ENCODE measurements at regions not wholly inside any gene's neighbourhood (a gene's known extent, or its start where the extent isn't known, plus 50 kb on each side); places are given as distances from the start of the nearest gene placed in this dataset.
"Not testable (repeated sequence)": the region's sequence is repeated elsewhere in the genome, so short reads cannot be mapped to it uniquely, and the experiment has no call there.

DNA sequence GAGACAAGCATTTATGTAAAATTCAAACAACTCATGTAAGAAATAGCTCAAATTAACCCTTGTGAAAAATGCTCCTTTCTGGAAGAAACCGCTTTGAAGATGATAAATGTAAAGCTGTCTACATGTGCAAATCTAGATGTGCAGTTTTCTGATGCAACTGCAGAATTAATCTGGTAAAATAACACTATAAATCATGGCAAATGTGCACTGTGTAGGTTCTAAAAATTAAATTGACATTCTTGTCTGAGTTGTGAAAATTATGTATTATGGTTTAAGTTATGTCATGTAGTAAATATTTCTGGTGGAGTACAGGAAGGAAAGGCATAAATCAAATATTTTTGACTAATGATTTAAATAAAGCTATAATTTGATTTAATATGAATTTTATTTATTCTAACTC, 678.1 kb upstream of the SEMA6D start:
- Histone ChIP-seq H3K9me3 (ENCODE audit: insufficient read depth, low read depth, low read length) (no peaks in the 10 kb centered on the region), H3K36me3 (ENCODE audit: insufficient read depth, low read depth, low read length) (no peaks in the 10 kb centered on the region), H3K27me3 (ENCODE audit: insufficient read depth, low read length) (no peaks in the 10 kb centered on the region), H3K27ac (ENCODE audit: low read length) (no peak overlapping the region), H3K4me3 (ENCODE audit: low read length) (no peak overlapping the region), H3K4me1 (ENCODE audit: insufficient read depth, low read length) (no peaks in the 10 kb centered on the region), H3K9ac (ENCODE audit: low read depth, low read length) (no peak overlapping the region)

DNA sequence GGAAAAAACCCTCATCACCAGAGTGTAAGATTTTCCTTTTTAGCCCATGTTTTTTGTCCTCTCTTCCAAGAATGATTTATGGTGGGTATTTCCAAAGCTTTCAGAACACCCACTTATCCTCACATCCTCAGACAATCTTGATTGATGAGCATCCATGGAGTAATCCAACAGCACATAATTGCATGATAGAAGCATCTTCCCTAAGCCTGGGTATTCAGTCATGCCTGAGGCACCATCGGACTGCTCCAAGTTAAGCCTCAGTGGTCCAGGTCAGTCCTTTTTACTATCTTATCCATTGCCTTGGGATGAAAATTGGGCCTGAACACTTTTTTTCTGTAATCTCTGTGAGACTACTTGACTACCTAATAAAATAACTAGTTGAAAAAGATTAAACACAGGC, 676.0 kb upstream of the SEMA6D start:
- H3K9me3 ChIP-seq (ENCODE audit: insufficient read depth, low read depth, low read length), result peaks cover 8% of the 10 kb centered on the region
- H3K4me1 ChIP-seq (ENCODE audit: insufficient read depth, low read length), result no peaks in the 10 kb centered on the region
- no peak overlapping the region for H3K27ac ChIP-seq (ENCODE audit: low read length)
- no peak overlapping the region for H3K4me3 ChIP-seq (ENCODE audit: low read length)
- no peaks in the 10 kb centered on the region for H3K27me3 ChIP-seq (ENCODE audit: insufficient read depth, low read length)
- no peaks in the 10 kb centered on the region for H3K36me3 ChIP-seq (ENCODE audit: insufficient read depth, low read depth, low read length)
- no peak overlapping the region for H3K9ac ChIP-seq (ENCODE audit: low read depth, low read length)

DNA sequence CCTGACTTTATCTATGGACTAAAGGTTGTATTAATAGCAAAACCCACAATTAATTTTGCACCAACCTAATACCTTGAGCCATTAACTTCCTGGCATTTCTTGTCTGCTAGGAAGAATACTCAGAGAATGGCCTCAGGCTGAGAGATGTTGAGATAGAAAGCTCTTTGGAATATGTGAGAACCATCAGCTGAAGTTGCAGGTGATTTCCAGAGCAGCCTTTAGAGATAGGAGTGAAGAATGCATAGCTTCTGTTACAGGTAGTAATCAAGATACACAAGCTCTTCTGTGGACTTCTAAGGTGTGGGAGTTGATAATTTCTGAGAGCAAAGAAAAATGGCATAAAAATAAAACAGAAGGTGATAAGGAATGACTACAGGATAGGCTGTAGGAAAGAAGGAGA, 669.3 kb upstream of the SEMA6D start:
- not testable (repeated sequence) for H3K27me3 ChIP-seq (ENCODE audit: insufficient read depth, low read length); H3K9ac ChIP-seq (ENCODE audit: low read depth, low read length); H3K4me1 ChIP-seq (ENCODE audit: insufficient read depth, low read length); H3K36me3 ChIP-seq (ENCODE audit: insufficient read depth, low read depth, low read length); H3K27ac ChIP-seq (ENCODE audit: low read length); H3K4me3 ChIP-seq (ENCODE audit: low read length)
- H3K9me3 ChIP-seq (ENCODE audit: insufficient read depth, low read depth, low read length), result peaks cover 13% of the 10 kb centered on the region

DNA sequence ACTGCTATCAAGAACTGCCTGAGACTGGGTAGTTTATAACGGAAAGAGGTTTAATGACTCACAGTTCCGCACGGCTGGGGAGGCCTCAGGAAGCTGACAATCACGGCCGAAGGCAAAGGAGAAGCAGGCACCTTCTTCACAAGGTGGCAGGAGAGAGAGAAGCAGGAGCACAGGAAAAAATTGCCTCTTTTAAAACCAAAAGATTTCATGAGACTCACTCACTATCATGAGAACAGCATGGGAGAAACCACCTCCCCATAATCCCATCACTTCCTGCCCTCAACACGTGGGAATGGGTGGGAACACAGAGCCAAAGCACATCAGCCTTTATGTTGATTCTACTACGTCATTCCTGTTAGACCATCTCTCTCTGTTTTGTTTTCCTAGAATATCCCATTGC, 650.9 kb upstream of the SEMA6D start:
- Histone ChIP-seq H3K9ac (ENCODE audit: low read depth, low read length) (no peak overlapping the region), H3K36me3 (ENCODE audit: insufficient read depth, low read depth, low read length) (no peaks in the 10 kb centered on the region), H3K27ac (ENCODE audit: low read length) (no peak overlapping the region), H3K4me1 (ENCODE audit: insufficient read depth, low read length) (no peaks in the 10 kb centered on the region), H3K27me3 (ENCODE audit: insufficient read depth, low read length) (no peaks in the 10 kb centered on the region), H3K9me3 (ENCODE audit: insufficient read depth, low read depth, low read length) (no peaks in the 10 kb centered on the region), H3K4me3 (ENCODE audit: low read length) (no peak overlapping the region)

DNA sequence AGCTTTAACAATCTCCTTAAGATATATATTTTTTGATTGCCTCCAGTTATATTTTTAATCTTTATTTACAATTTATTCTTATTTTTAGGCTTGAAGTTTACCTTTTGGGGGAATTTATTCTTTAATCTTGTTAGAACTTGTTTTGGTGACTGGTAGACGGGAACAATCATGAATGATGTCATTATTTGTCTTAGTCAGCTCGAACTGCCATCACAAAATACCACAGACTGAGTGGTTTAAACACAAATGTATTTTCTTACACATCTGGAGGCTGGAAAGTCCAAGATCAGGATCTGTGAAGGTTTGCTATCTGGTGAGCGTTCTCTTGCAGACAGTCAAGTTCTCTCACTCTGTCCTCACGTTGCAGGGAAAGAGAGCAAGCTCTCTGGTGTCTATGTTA, 639.5 kb upstream of the SEMA6D start:
- H3K36me3 ChIP-seq (ENCODE audit: insufficient read depth, low read depth, low read length); H3K27me3 ChIP-seq (ENCODE audit: insufficient read depth, low read length); H3K9ac ChIP-seq (ENCODE audit: low read depth, low read length); H3K4me3 ChIP-seq (ENCODE audit: low read length); H3K27ac ChIP-seq (ENCODE audit: low read length); H3K9me3 ChIP-seq (ENCODE audit: insufficient read depth, low read depth, low read length); H3K4me1 ChIP-seq (ENCODE audit: insufficient read depth, low read length): not testable (repeated sequence)

DNA sequence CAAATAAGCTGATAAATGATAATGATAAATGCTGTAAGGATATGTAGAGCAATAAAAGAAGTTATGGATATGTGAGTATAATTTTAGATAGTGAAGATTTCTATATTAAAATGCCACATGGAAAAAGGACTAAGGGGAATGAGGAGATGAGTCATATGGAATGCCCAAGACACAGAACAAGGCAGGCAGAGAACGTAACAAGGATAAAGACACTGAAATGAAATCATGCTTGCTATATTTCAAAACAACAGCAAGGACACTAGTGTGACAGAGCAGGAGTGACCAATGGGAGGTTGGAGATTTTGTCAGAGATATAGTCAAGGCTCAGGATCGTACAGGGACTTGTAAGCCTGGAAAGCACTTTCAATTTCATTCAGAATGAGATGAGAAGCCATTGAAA, 621.5 kb upstream of the SEMA6D start:
- Histone ChIP-seq H3K36me3 (ENCODE audit: insufficient read depth, low read depth, low read length) (no peaks in the 10 kb centered on the region), H3K27me3 (ENCODE audit: insufficient read depth, low read length) (no peaks in the 10 kb centered on the region), H3K9me3 (ENCODE audit: insufficient read depth, low read depth, low read length) (no peaks in the 10 kb centered on the region; the same call in 1 of the 2 replicates), H3K27ac (ENCODE audit: low read length) (no peak overlapping the region), H3K9ac (ENCODE audit: low read depth, low read length) (no peak overlapping the region), H3K4me1 (ENCODE audit: insufficient read depth, low read length) (no peaks in the 10 kb centered on the region), H3K4me3 (ENCODE audit: low read length) (no peak overlapping the region)

DNA sequence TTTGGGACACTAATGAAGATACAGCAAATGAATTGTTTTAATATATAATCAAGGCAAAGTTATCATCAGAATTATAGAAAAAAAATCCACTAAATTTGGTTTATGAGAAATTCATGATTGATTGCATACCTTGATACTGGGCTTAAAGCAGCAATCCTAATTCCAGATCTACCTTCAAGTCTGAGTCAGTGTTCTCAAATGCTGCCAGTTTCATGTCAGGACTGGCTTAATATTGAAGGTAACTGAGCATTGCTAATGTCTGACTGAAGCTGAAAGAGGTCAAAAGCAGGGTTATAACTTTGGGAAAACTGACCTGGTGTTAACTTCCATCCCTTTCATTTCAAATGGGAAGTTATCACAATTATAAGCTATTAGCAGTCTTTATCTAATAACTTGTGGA, 618.8 kb upstream of the SEMA6D start:
- not testable (repeated sequence) for H3K9ac ChIP-seq (ENCODE audit: low read depth, low read length); H3K4me1 ChIP-seq (ENCODE audit: insufficient read depth, low read length); H3K4me3 ChIP-seq (ENCODE audit: low read length); H3K36me3 ChIP-seq (ENCODE audit: insufficient read depth, low read depth, low read length); H3K27me3 ChIP-seq (ENCODE audit: insufficient read depth, low read length); H3K27ac ChIP-seq (ENCODE audit: low read length); H3K9me3 ChIP-seq (ENCODE audit: insufficient read depth, low read depth, low read length)

DNA sequence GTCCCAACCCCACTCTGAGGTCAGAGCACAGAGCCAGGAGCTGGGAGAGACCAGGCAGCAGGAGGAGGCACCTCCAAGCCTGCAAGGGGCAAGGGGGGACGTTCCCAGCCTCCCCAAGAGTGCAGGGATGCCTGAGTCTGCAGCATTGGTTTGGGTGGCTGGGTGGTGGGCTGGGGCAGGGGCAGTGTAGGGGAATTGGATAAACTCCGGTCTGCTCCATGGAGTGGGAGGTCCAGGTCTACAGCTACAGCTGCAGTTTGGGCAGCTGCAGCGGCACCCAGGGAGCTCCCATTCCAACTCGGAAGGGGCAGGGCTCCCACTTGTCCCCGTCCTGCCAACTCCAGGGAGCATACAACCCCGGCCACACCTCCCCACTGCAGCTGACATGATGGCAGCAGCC, 617.5 kb upstream of the SEMA6D start:
- not testable (repeated sequence) for H3K9me3 ChIP-seq (ENCODE audit: insufficient read depth, low read depth, low read length); H3K9ac ChIP-seq (ENCODE audit: low read depth, low read length); H3K4me1 ChIP-seq (ENCODE audit: insufficient read depth, low read length); H3K27me3 ChIP-seq (ENCODE audit: insufficient read depth, low read length); H3K36me3 ChIP-seq (ENCODE audit: insufficient read depth, low read depth, low read length); H3K27ac ChIP-seq (ENCODE audit: low read length); H3K4me3 ChIP-seq (ENCODE audit: low read length)

DNA sequence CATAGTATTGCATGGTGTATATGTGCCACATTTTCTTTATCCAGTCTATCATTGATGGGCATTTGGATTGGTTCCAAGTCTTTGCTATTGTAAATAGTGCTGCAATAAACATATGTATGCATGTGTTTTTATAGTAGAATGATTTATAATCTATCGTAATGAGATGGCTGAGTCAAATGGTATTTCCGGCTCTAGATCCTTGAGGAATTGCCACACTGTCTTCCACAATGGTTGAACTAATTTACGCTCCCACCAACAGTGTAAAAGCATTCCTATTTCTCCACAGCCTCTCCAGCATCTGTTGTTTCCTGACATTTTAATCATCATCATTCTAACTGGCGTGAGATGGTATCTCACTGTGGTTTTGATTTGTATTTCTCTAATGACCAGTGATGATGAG, 608.5 kb upstream of the SEMA6D start:
- H3K9me3 ChIP-seq (ENCODE audit: insufficient read depth, low read depth, low read length); H3K36me3 ChIP-seq (ENCODE audit: insufficient read depth, low read depth, low read length); H3K4me3 ChIP-seq (ENCODE audit: low read length); H3K27me3 ChIP-seq (ENCODE audit: insufficient read depth, low read length); H3K4me1 ChIP-seq (ENCODE audit: insufficient read depth, low read length); H3K27ac ChIP-seq (ENCODE audit: low read length); H3K9ac ChIP-seq (ENCODE audit: low read depth, low read length): not testable (repeated sequence)

DNA sequence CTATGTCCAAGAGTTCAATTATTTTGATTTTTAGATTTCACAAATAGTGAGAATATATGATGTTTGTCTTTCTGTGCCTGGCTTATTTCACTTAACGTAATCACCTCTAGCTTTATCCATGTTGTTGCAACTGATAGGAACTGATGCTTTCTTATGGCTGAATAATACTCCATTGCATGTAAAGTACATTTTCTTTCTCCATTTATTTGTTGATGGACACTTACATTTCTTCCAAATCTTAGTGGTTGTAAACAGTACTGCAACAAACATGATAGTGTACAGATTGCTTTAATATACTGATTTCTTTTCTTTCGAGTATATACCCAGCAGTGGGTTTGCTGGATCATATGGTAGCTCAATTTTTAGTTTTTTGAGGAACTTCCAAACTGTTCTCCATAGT, 600.6 kb upstream of the SEMA6D start:
- H3K27ac ChIP-seq (ENCODE audit: low read length), result no peak overlapping the region
- no peaks in the 10 kb centered on the region for H3K27me3 ChIP-seq (ENCODE audit: insufficient read depth, low read length)
- H3K36me3 ChIP-seq (ENCODE audit: insufficient read depth, low read depth, low read length), result no peaks in the 10 kb centered on the region
- H3K4me1 ChIP-seq (ENCODE audit: insufficient read depth, low read length), result no peaks in the 10 kb centered on the region
- H3K4me3 ChIP-seq (ENCODE audit: low read length), result no peak overlapping the region
- peaks cover 4% of the 10 kb centered on the region; the same call in 1 of the 2 replicates for H3K9me3 ChIP-seq (ENCODE audit: insufficient read depth, low read depth, low read length)
- no peak overlapping the region for H3K9ac ChIP-seq (ENCODE audit: low read depth, low read length)

DNA sequence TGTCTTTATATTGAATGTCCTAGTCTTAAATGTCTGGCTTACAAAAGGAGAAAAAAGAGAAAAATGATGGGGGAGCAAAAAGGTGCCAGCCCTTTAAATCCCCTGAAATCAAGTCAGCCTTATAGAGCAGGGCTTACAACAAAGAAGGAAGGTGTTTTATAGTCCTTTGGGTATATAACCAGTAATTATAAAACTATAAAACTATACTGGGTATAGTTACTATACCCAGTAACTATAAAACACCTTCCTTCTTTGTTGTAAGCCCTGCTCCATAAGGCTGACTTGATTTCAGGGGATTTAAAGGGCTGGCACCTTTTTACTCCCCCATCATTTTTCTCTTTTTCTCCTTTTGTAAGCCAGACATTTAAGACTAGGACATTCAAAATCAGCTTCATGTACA, 598.0 kb upstream of the SEMA6D start:
- Histone ChIP-seq H3K27ac (ENCODE audit: low read length) (no peak overlapping the region), H3K36me3 (ENCODE audit: insufficient read depth, low read depth, low read length) (no peaks in the 10 kb centered on the region), H3K9ac (ENCODE audit: low read depth, low read length) (no peak overlapping the region), H3K4me1 (ENCODE audit: insufficient read depth, low read length) (no peaks in the 10 kb centered on the region), H3K27me3 (ENCODE audit: insufficient read depth, low read length) (no peaks in the 10 kb centered on the region), H3K4me3 (ENCODE audit: low read length) (no peak overlapping the region), H3K9me3 (ENCODE audit: insufficient read depth, low read depth, low read length) (peaks cover 4% of the 10 kb centered on the region; the same call in 1 of the 2 replicates)

DNA sequence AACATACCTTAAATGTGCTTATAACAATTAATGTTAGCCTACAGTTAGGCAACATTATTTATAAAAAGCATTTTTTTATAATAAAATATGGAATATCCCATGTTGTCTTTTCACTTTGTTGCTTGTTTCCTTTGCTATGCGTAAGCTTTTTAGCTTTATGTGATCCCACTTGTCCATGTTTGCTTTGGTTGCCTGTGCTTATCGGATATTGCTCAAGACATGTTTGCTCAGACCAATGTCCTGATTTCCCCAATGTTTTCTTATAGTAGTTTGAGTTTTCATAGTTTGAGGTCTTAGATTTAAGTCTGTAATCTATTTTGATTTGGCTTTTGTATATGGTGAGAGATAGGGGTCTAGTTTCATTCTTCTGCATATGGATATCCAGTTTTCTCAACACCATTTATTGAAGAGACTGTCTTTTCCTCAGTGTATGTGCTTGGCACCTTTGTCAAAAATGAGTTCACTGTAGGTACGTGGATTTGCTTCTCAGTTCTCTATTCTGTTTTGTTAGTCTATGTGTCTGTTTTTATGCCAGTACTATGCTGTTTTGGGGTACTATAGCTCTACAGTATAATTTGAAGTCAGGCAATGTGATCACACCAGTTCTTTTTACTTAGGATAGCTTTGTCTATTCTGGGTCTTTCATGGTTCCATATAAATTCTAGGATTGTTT, 592.7 kb upstream of the SEMA6D start:
- Histone ChIP-seq H3K9me3 (ENCODE audit: insufficient read depth, low read depth, low read length) (peaks cover 4% of the 10 kb centered on the region), H3K4me1 (ENCODE audit: insufficient read depth, low read length) (no peaks in the 10 kb centered on the region), H3K27me3 (ENCODE audit: insufficient read depth, low read length) (no peaks in the 10 kb centered on the region), H3K9ac (ENCODE audit: low read depth, low read length) (no peak overlapping the region), H3K27ac (ENCODE audit: low read length) (no peak overlapping the region), H3K4me3 (ENCODE audit: low read length) (no peak overlapping the region), H3K36me3 (ENCODE audit: insufficient read depth, low read depth, low read length) (no peaks in the 10 kb centered on the region)

DNA sequence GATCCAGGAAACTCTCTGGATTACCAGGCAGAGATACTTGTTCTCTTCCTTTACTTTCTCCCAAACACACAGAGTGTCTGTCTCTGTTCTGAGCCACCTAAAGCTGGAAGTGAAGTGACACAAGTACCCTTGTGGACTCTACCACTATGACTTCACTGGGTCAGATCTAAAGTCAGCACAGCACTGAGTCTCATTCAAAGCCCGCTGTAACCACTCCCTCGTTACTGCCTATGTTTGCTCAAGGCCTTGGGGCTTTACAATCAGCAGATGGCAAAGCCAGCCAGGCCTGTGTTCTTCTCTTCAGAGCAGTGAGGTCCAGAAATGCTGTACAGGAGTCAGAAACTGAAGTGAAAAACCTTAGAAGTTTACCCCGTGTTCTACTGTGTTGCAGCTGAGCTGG, 588.3 kb upstream of the SEMA6D start:
- Histone ChIP-seq H3K9me3 (ENCODE audit: insufficient read depth, low read depth, low read length) (peaks cover 5% of the 10 kb centered on the region), H3K27ac (ENCODE audit: low read length) (no peak overlapping the region), H3K4me1 (ENCODE audit: insufficient read depth, low read length) (no peaks in the 10 kb centered on the region), H3K27me3 (ENCODE audit: insufficient read depth, low read length) (no peaks in the 10 kb centered on the region), H3K4me3 (ENCODE audit: low read length) (no peak overlapping the region), H3K36me3 (ENCODE audit: insufficient read depth, low read depth, low read length) (no peaks in the 10 kb centered on the region), H3K9ac (ENCODE audit: low read depth, low read length) (no peak overlapping the region)

All from iPS-20b (cell line).